GM19372 (cell line): ENCODE measurements at regions not wholly inside any gene's neighbourhood (a gene's known extent, or its start where the extent isn't known, plus 50 kb on each side); places are given as distances from the start of the nearest gene placed in this dataset.

ENCODE experiments used
- ATAC-seq: cut with Tn5 transposase; IDR thresholded peaks from one replicate; pipeline ENCODE4 v1.9.1; 2021; ENCODE audit warnings: mild to moderate bottlenecking, low read depth, moderate library complexity; ENCODE audit not compliant: unreplicated experiment

DNA sequence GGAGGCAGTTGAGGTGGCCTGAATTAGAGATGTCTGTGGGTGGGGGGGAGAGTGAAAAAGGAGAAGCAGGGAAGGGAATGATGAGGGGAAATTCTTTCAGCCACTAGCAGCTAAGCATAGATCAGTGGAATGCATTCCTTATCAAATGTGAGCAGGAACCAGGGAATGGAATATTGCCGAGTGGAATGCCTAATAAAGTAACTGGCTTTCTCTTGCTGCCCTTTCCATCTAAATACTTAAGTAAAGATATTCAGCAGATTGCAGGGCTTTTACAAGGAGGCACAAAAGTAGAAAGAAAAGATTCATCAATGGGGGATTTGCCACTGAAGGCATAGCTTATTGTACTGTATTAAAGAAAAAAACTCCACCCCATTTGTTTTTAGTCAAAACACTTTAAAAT, 263.0 kb upstream of the RPS6KA3 start:
- no peak for ATAC-seq

DNA sequence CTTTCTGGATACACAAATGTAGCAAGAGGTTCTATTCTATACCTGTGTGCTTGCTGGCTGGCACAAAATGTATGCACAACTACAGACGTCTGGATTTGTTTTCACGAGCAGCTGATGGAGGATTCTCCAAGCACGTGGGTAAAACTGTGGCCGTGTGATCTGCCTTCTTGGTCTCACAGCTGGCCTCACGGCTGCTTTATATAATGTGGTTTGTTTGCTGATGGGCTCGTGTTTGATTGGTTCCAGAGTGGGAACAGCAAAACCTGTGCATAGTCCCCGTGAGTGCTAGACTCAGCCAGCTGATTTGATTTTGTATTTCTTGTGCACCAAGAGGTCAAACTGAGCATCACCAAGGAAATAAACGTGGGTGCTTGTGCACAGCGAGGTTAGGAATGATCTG, 262.6 kb upstream of the RPS6KA3 start:
- ATAC-seq = no peak

- ATAC-seq = peak; percentile 53
Measured at GRCh38 chrX:20527558-20528011, 260.9 kb upstream of the RPS6KA3 start.

- ATAC-seq = no peak
Measured at GRCh38 chrX:20527041-20527440, 260.3 kb upstream of the RPS6KA3 start.

DNA sequence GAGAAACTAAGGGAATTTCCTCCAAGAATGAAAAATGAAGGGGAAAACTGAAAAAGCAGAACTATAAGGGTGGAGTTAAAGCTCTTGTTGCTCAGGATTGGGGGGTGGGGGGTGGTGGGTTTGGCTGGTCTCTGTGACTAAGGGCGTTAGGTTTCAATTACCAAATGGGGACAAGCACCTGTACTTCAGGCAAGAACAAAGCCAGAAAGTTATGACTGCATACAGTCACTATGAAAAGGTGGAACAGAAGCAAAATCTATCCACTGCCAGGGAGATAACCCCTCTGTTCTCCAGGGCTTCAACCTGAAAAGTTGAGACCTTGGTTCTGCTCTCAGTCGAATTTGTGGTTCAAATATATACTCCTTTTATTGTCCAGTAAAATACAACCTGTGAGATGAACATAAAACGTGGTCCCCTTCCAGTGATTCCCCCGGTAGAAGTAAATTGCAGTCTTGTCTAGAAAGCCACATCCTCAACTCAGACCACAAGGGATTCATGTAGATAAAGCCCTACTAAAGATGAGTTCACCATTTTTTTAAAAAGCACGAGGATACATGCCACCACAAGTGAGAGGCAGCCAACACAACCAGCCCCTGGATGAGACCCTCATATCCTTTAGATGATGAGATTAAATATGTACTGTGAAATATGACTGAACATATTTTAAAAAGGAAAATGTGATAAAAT, 257.1 kb upstream of the RPS6KA3 start:
- no peak for ATAC-seq

- no peak for ATAC-seq
Measured at GRCh38 chrX:20522420-20522819, 255.7 kb upstream of the RPS6KA3 start.

DNA sequence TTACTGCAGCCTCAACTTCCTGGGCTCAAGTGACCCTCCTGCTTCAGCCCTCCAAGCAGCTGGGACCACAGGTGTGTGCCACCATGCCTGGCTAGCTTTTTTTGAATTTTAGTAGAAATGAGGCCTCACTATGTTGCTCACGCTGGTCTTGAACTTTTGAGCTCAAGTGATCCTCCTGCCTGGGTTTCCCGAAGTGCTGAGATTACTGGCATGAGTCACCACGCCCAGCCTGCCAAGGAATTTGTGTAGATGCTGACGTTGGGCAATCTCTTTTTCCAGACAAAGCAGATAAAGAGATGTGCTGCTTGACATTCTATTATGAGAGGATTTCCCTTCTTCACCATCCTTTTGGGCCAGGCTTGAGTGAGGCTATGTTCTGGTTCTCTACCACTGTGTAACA, 254.5 kb upstream of the RPS6KA3 start:
- no peak for ATAC-seq

DNA sequence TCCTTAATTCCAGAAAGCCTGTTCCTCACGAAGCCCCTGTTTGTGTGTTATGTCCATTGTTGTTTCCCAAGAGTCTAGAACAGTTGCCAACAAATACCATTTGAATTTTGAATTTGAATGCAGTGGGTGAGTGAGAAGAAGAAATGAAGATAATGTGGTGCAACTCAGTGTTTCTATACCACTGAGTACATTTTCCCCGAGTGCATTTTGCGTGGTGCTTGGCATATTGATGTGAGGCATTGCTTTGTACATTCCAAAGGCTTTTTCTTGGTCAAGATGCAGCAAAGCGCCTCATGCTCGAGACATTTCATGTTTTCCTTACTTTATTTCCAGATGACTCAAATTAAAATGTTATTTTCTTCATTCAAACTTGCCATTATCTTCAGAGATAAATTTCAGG, 253.1 kb upstream of the RPS6KA3 start:
- ATAC-seq = no peak

DNA sequence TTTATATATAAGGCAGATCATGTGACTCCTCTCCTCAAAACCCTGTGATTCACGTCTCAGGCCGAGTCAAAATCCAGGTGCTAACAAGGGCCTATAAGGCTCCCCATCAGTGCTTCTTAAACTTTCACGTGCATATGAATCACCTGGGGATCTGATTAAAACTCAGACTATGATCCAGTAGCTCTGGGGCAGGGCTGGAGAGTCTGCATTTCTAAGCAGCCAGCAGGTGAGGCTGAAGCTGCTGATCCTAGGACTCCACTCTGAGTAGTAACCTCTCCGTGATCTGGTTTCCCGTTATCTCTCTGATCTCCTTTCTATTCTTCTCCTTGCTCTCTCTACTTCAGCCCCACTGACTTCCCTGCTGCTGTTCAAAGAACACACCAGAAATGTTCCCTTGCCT, 252.4 kb upstream of the RPS6KA3 start:
- ATAC-seq = no peak

- no peak for ATAC-seq
Measured at GRCh38 chrX:20517565-20517964, 250.9 kb upstream of the RPS6KA3 start.

DNA sequence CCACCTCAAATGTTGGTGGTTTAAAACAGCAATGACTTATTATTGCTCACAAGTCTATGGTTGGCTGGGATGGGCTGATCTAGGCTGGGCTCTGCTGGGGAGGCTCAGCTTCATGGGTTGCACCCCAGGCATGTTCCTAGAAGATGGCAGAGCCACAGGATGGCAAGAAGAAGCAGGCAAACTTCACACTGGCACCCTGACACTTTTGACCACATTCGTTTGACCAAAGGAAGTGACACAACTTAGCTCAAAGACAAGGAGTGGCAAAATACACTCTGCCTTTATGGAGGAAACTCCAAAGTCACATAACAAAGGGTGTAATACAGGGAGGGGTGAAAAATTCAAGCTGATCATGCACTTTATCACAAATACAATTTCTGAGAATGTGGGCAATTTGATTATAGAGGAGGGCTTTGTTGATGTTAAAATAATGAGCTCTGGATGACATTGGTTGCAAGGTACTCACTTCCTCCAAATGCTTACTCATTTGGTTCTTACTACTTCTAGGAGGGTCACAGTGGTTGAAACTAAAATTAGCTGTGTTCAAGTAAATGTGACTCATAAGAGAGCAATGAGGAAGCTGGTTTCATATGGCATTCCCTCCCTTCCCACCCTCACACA, 249.2 kb upstream of the RPS6KA3 start:
- peak; percentile 98 for ATAC-seq

- ATAC-seq = no peak
Measured at GRCh38 chrX:20514358-20514757, 247.6 kb upstream of the RPS6KA3 start.

DNA sequence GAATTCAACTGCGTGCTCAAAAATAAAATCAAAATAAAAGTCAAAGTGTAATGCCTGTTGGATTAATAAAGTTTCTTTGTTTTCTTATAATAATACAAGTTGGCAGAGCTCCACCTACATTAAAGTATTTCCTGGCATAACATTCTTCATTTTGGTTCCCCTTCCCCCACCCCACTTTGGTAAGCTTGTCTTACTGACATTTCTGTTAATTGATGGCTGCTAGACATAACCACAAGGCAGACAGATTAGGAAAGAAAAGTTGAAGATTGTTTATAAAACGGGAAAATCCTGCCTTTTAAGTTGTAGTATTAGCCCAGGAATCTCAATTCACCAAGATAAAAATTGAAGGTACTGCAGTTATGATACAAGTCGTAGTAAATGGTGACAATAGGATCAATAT, 246.5 kb upstream of the RPS6KA3 start:
- ATAC-seq = no peak

- ATAC-seq = no peak
Measured at GRCh38 chrX:20511792-20512191, 245.1 kb upstream of the RPS6KA3 start.

DNA sequence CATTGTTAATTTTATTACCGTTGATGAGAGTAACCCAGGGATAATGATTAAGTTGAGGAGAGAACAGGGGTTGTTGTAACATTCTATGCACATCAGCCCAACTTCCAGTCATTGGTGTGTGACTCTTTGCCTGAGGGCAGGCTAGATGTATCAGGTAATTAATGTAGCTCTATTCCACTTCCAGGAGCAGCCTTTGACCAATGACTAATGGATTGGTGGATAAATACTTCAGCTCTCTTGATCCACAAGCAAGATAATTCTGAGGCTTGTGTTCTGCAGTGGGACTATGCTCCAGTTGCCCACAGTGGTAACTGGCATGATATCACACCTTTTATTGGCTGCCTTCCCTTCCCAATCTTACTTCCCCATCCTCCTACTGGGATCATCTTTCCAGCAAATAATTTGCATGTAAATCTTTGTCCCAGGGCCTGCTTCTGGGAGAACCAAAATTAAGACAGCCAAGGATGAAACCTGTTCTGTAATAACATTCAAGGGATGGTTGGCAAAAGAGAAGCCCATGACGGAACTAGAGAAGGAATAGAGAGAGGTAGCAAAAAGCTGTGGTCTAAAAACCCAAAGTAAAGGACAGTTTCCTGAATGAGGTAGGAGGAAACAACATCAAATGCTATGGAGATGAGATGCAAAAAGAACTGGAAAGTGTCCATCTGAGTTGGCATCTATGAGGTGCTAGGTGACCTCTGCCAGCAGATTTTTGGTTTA, 241.4 kb upstream of the RPS6KA3 start:
- no peak for ATAC-seq

- no peak for ATAC-seq
Measured at GRCh38 chrX:20506739-20507138, 240.0 kb upstream of the RPS6KA3 start.

- ATAC-seq = no peak
Measured at GRCh38 chrX:20500949-20501348, 234.2 kb upstream of the RPS6KA3 start.

DNA sequence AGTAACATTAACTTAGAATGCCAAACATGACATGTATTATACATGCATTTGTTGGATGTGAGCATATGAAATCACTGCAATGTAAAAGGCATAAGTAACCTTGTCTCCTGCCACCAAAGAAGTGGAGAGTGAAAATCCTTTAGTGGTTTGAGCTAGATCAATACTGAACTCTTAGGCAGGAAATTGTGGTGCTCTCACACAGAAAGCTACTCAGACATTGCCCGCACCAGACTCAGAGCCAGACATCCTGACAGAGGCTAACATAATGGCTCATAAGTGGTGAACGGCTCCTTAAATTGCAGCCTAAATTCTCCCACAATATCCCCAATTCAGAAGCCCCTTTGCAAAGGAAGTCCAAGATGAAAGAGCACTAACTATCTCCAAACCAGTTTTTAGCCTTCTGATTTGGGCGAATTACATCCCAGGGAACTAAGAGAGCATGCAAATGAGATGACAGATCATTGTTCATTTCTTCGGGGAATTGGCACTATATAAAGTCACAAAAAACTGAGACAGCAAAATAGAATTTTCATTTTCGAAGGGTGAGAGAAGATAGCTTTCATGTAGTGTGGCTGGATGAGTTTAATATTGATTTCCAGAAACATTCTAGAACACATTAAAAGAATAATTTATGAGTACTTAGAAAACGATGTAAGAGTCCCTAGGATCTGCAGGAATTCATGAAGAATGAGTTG, 233.6 kb upstream of the RPS6KA3 start:
- ATAC-seq = no peak

GRCh38 chrX:20499763-20500162, 233.1 kb upstream of the RPS6KA3 start:
- ATAC-seq = no peak

GRCh38 chrX:20498851-20499635, 232.3 kb upstream of the RPS6KA3 start:
- ATAC-seq = no peak
